IPS DF 19.7 (cell line): ENCODE measurements at regions not wholly inside any gene's neighbourhood (a gene's known extent, or its start where the extent isn't known, plus 50 kb on each side); places are given as distances from the start of the nearest gene placed in this dataset.

Source experiments
- DNase-seq: peaks from one replicate; pipeline ENCODE4 v3.0.0-alpha.2; 2013; ENCODE audit warnings: low read depth, low spot score

DNA sequence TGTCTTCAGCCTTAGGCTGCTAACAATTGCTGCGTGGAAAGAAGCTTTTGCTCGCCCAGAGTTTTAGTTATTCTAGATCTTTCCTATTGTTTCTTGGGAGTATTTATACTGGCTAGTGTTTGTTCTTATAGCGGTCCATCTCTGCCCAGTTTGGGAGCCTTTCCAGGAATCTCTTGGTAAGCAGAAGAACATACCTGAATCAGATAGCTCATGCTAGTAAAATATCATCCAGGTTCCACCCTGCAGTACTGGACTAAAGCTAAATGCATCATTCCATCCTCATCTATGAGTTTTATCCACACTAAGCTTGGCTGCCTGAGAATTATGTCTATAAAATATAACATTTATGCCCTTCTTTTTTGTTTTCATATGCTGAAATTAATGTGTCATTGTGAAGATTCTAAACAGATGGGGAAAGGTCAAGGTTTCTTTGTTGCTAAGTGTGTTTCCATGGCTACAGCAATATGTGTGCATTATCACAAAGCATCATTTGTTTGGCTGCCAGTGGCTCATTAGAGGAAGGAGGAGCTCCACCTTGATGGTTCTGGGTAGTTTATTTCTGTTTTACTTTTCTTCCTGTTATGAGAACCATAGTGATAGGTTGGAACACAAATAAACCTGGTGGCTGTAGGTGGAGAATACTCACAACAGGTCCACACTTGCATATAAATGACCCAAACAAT is 182.8 kb downstream of the PIK3C3 start:
- no peak for DNase-seq

DNA sequence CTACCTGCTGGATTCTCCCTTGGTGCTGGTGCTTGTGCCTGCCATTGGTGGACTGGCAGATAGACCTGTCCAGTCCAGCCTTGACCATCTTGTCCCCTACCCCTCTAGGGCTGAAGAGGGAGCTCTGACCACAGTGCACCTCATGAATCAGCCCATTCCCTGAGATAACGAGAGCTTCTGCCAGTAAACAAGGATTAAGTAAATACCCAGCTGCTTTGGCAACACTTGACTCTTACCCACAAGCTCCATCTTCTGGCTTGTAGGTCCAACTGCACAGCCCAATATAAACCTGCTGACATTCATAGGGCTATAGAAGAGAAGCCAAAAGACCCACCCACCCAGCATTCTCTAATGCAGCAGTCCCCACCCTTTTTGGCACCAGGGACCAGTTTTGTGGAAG is 186.4 kb downstream of the PIK3C3 start:
- peak; percentile 20 for DNase-seq

DNA sequence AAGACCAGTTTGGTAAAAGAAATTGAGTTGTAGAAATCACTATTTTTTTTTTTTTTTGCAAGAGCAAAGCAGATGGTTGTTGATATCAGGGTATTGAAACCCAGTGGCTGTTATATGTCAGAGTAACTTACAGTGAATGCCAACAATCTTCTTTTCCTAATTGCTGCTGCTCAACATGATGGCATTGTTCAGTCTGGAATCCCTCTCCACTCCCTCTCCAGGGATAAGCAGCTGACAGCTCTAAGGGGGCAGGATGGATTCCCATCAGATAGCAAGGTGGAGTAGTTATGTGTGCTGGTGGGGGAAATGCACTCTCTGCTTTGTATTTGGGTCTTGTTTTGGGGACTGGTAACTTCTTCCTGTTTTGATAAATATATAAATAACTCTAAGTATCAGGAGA is 200.0 kb downstream of the PIK3C3 start:
- DNase-seq, result no peak

DNA sequence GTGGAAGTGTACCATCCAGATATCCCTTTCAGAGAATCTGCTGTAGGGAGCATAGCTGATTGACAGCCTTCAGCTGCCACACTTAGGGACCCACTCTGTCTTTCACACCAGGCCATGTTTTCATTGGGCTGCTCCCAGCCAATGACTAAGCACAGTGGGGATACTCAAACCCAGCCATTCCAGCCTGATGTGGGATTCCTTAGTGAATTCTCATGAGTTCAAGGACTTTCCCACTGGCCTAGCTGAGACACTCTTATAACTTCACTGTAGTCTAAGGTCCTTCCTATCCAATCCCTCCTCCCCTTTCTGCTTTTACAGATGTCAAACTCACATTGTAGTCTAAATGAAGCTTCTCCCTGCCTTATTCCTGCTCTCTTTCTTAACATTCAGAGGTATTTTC is 201.2 kb downstream of the PIK3C3 start:
- DNase-seq, result no peak

DNA sequence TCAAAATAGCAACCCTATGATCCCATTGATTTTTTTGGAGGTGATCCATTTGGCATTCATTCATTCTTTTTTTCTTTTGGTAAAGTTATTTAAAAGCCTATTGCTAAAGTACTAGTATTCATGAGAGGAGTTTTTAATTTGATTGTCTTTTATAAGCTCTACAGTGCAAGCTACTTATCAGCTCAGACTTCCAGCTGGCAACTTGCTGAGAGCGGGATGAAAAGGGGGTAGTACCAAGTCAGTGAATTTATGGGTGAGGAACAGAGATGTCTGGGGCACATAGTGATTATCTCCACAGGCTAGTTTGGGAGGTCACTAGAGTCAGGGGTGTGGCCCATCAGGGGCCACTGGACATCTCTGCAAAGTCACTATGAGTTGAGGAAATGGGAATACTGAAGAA is 202.4 kb downstream of the PIK3C3 start:
- DNase-seq, result no peak

DNA sequence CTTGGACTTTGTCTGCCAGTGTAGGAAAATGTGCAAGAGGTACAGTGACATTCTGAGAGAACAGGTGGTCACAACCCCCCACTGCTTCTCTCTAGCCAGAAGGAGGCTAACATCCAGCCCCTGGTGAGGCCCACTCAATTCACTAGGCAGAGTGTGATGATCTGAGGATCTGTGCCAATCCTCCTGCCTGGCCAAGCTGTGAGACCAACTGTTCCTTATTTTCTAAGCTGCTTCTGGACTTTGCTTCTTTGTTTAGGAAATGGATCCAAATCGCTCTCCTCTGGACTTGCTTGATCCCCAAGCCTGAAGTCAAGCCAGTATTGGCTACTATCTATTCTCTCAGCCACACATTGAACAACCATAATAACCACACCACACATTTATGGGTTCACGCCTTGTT is 202.8 kb downstream of the PIK3C3 start:
- DNase-seq, result no peak

DNA sequence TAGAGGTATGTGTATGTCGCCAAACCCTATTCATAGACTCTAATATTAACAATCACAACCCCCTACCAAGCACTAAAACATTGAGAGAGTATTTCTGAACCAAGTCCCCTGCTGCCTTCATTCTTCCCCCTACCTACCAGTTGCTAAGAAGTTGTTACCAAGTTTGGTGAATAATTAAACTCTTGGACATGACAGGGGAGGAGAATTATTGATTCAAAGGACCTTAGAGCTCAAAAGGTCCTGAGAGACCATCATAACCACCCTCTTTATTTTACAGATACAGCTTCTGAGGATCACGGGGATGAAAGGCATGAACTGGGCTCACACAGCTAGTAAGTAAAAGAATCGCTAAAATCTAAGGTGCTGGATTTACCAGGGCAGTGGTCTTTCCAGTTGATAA is 204.1 kb downstream of the PIK3C3 start:
- DNase-seq, result no peak

DNA sequence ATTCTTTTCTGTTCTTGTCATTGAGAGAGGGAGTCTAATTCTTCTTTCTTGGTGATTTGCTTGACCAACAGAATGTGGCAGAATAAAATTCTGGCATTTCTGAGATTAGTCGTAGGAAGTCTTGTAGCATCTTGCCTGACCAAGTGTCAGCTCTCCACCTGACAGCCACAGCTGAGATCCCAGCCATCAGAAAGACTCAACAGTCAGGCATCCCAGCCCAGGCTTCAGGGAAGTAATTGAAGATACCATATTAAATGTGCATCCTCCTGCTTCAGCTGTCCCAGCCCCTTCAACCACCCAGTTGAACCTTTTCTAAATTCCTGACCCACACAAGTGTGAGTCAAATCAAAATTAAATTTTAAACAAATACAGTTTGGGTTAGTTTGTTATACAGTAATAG is 208.3 kb downstream of the PIK3C3 start:
- no peak for DNase-seq

DNA sequence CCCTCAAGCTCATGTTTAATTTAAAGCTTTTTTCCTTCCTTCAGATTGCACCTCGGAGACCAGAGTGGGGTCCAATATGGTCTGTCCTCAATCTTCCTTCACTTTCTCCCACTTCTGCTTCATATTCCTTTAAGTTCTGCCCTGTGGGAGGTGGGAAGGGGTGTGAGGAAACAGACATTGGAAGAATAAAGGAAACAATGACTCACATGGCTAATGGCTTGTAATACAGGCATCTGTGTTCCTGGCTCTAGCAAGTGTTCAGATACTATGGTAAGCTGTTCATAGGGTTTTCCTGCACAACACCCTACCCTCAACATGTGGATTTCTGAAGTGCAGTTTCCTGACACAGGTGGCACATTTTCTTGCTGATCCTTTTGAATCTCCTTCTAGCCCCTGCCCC is 209.5 kb downstream of the PIK3C3 start:
- DNase-seq, result no peak

DNA sequence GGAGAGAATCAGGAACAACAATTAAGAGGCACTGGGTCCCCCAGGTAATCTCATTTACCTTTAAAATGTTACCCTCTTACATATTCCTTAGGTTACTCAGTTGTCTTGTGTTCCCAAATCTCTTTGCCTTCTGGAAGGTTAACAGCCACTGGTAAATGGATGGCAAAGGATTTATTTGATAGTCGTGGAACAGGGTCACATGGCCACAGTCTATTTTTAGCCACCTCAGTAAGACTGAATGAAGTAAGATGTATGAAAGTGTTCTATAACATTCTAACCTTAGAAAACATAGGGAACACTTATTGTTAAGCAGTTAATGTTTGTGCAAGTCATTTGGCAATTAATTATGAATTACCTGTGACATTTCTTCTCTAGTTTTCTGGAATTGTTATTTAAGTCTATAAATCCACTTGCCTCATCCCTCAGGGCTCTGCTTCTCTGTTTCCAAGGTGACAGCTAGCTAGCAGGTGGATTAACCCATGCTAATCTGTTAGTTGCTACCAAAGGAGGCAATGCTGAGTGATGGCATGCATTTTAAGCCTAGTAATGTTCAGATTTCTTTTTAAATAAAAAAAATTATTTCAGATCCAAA is 211.0 kb downstream of the PIK3C3 start:
- DNase-seq, result no peak

DNA sequence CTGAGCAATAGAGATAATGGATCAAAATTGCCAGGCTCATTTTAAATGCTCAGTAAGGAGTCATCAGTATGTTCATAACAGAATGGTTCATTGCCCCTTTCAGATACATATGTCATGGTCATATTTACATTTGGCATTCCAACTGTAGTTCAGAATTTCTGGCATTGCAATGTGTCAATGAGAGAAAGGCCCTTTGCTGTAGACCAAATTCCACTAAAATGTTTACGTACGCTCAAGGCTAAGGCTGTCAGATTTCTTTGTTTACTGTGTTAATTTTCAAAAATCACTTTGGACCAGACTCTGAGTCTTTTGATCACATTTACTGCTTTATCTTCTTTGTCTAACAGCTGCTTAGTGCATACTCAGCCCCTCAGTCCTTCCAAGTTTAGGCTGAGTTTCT is 213.5 kb downstream of the PIK3C3 start:
- no peak for DNase-seq

DNA sequence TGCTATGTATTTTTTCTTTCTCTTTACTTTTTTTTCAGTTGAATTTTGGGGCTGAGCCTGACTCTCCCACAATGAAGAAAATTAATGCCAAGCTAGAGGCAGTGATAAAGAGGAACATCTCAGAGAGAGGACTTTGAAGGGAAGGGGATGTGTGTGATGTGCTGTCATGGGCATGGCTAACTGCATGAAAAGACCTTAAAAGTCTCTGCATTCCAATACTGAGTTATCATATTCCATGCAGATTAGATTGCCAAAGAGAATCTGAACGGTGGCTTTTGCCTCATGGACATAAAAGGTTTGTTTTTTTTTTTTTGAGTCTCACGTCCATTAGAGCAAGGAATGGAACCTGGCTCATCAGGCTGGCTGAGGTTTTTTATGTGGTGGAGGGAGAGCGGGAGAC is 213.9 kb downstream of the PIK3C3 start:
- no peak for DNase-seq

DNA sequence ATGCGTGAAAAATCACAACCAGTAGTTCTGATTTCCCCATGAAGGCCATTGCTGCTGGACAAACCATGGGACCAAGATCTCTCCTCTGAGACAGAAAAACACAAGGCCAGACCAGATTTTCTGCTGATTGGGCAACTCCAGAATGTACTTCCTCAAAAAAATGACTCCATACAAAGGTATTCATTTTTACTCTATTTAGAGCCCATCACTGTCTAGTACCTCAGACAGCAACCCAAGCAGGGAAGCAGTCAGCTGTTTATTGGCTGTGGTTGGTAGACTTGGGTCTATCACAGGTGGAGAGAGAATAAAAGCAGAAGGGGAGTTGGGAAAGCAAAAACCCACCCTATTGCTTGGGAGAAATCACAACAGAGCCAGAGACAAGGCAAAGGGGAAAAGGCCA is 219.9 kb downstream of the PIK3C3 start:
- no peak for DNase-seq

DNA sequence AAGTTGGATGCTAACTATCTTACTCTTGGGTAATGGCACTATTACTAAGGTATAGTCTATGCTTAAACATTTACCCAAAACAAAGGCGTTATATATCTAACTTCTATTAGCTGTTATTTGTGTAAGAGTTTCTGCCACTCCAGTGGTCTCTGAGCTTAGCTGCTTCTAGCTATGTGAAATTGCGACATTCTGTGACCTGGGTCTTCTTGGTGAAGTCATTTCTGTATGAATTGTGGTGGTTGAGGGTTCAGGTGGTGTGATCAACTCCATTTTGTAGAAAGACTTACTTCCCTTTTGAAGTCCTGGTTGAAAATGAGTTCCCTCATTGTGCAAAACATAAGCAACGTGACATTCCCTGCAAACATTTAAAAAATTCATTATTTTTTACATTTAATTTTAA is 221.6 kb downstream of the PIK3C3 start:
- no peak for DNase-seq

DNA sequence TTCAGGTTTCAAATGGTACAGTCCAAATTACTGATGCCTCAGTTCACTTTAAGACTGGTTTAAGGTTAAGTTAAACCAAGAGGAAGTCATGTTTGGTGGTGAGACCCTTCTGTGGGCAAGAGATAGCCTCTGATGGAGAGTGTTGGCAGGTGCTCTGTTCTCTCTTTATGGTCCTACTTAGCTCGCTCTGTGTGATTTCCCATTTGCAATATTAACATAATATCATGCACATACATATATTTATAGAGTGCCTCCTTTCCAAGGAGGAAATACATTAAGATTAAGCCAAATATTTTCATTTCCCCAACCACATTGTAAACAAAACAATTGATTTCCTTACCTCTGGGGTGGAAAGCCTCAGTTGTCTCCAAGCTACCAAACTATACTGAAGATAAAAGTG is 222.4 kb downstream of the PIK3C3 start:
- DNase-seq, result no peak

DNA sequence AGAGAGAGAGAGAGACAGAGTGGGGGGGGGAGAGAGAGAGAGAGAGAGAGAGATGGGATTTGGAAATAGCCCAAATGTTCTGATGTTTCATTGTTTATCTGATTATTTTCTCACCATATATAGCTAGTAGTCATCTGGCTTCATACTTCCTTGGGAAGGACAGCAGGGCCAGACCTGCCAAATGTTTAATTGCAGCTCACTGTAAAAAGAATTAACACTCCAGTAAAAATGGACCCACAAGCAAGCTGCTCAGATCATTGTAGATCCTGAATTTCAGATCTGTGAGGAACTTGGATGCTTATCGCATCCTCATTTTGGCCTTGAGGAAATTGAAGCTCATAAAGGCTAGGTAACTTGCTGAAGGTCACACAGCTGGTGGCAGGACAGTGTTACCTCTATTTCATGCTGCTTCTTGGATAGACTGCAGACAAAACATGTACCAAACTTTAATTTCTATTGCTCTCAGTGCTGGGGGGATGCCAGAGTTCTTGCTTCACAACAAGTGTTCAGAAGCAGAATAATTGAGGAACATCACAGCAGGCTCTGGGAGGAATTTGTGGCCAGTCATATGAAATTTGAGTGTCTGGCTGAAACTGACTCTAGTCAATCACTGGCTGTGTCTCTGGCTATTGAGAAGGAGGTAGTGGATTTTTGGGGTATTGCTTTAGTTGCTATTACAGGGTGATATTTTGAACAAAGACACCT is 223.5 kb downstream of the PIK3C3 start:
- no peak for DNase-seq

DNA sequence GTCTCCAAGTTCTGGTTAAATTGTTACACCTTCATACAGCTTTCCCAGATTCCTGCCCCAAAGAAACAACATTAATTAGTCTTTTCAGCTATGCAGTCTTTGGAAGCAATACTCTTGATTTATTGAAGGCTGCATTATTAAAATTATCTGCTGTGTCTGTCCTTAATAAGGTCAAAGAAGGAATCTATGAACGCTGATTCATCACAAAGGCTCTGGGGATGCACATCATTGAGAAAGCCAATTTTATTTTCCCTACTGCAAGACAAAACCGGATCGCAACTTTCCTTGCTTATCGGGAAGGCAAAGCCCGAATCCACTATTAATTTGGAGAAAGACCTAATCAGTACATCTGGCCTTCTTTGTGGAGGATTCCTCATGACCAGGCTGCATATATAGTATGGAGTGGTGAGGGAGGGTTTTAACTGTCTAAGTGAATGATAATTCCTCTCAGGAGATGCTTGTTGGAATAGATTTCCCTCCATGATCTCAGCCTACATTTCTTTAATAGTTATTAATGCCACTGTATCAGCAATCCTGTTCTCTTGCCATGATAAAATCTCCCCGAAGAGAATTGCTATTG is 224.6 kb downstream of the PIK3C3 start:
- no peak for DNase-seq

DNA sequence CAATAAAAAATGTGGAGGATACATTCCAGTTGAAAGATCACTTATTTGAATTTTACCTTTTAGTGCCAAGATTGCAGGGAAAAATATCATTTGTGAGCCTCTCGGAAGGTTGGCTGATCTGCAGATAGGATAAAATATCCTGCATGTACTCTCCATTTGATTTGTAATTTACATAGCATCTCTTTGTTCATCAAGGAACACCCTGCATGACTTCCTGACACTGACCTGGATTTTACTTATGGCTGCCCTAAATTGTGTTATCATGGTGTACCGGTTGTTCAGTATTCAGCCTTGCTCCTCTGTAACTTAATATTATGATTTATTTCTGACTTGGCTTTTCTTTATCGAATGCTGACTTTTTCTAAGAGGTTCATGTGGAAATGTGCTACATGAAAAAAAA is 226.4 kb downstream of the PIK3C3 start:
- DNase-seq, result no peak

DNA sequence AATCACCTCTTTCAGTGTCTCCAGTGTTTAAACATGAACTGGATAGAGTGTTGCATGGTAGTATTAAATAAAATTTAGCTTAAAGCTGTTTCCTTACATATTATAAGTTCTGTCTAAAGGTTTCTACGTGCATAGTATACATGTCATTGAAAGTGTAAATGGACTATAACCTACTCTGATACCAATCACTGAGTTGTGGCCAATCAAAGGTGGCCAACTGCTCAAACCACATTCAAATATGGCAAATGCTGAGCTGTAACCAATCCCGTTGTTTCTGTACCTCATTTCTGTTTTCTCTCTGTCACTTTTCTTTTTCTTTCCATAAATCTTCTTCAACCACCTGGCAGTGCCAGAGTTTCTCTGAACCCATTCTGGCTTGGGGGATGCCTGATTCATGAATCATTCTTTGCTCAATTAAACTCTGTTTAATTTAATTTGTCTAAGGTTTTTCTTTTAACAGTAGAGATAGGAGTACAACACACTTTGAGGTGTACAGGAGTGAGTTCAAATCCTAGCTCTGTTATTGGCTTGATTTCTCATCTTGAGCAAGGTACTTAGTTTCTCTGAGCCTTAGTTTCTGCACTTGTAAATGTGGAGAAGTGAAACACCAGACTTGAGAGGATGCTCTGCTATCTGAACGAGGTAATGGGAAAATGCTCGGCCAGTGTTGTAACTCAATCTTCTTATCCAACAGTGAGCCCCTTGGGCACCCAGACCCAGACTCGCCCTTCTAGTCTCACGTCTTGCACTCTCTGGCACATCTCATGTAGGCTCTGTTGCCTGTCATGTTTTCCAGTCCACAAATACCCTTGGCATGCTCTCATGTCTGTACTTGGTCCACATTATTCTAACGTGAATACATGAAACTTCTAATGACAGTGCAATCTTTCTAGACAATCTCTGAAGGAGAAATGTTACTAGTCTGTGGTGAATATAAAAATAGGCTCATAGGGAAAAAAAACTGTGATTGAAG is 228.0 kb downstream of the PIK3C3 start:
- DNase-seq, result no peak

DNA sequence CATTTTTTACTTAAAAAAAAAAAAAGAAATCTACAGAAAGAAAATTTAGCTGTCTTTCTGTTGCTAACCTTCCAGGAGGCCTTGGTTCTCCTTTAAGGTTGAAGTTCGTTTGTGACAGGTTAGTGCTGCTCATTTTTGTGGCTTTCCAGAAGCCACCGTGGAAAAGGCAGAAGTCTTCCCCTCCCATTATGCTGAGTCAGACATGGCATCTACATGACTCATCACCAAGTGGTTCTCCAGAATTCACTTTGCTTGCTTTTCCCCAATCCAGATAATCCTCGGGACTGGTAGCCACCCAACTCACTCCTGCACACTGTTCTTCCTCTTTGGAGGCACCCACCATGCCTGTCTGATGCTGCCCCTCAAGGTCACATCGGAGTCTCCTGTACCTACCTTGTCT is 228.7 kb downstream of the PIK3C3 start:
- no peak for DNase-seq

DNA sequence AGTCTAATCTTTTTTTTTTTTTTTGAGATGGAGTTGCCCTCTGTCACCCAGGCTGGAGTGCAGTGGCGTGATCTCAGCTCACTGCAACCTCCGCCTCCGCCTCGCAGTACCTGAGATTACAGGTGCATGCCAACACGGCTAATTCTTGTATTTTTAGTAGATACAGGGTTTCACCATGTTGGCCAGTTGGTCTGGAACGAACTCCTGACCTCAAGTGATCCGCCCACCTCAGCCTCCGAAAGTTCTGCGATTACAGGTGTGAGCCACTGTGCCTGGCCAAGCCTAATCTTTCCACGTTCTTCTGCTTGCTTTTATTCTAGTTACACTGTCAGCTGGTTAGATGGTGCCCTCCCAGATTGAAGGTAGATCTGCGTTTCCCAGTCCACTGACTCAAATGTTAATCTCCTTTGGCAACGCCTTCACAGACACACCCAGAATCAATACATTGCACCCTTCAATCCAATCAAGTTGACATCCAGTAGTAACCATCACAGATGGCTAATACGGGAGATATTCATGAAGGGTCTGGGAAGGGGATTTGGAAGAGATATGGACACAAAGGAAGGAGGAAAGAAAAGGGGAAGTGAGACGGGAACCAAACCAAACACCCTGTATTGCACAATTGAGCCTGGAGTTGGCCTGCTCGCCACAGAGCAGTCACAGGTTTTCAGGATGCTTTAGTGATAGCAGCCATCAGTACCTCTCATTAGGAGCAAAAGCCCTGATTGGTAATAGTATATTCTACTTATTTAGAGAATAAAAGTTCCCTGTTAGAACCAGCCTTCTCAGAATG is 229.8 kb downstream of the PIK3C3 start:
- DNase-seq, result no peak
